GM03348 (cell line): ENCODE measurements at regions not wholly inside any gene's neighbourhood (a gene's known extent, or its start where the extent isn't known, plus 50 kb on each side); places are given as distances from the start of the nearest gene placed in this dataset.
"Not testable (repeated sequence)": the region's sequence is repeated elsewhere in the genome, so short reads cannot be mapped to it uniquely, and the experiment has no call there.

Experiments used
- DNase-seq: peaks from one replicate; pipeline ENCODE4 v3.0.0; 2012; ENCODE audit warnings: low spot score

- DNase-seq: no peak
These were observed 167.9 kb upstream of the NTF3 start for GRCh38 chr12:5264006-5264405.

GRCh38 chr12:5267603-5268423 is 164.1 kb upstream of the NTF3 start:
- no peak for DNase-seq

GRCh38 chr12:5268424-5269210 is 163.3 kb upstream of the NTF3 start:
- DNase-seq: no peak

GRCh38 chr12:5269846-5270245 is 162.1 kb upstream of the NTF3 start:
- DNase-seq: no peak

GRCh38 chr12:5272018-5272785 is 159.7 kb upstream of the NTF3 start:
- no peak for DNase-seq

DNA sequence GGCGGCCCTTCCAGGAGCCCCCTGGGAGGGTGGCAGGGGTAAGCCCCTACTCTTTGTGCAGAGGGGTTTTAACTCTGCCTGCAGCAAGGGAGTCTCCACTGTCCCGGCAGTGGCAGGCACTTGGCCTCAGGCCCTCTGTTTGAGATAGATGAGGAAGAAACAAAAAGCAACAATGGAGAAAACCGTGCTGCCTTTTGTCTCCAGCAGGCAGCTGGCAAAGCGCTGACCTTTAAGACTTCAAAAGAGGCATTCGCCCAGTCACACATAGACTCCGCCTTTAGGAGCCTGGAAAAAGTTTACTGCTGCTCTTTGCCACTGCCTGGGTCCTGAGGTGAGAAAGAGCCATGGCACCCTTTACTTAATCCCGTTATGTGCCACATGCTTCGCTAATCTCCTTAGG is 158.2 kb upstream of the NTF3 start:
- no peak for DNase-seq

DNA sequence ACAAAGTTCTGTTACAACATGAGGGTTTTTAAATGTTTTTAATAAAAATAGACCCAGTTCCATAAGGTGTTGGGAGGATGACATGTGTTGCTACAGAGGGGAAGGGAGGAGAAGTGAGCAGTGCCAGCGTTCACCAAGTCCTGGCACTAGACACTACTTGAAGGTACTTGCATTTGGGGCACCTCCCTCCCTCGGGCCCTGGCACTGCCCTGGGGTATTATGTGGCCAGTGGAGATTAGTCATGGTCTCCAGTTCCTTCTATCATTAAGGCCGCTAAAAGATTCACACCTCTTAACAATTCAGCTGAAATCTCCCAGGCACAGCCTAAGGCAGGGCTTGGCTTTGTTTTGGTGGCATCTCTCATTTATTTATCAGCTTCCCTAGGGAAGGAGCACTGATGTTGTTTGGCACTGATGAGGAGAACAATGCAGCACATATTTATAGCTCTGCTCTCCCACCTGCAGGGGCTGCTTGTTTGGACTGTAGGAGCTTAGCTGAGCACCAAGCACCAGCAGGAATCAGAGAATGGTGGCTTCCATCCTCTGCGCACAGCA is 155.5 kb upstream of the NTF3 start:
- no peak for DNase-seq

DNA sequence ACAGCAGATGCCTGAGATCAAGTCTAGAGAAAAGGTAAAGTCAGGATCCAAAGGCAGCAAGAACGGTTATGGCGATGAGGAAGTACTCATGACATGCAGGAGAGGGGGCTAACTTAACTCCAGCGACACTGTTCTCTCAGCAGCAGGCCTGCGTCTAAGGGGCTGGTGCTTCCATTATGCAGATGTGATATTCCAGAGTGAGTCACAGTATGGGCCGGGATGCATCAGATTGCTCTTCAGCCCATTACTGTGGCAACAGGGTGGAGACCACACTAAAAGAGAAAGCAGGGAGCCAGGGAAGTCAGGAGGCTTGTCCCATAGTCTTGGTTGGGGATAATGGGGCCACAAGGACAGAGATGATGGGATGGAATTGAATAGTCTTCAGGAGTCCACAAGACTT is 151.8 kb upstream of the NTF3 start:
- no peak for DNase-seq

GRCh38 chr12:5290368-5290767 is 141.5 kb upstream of the NTF3 start:
- not testable (repeated sequence) for DNase-seq

GRCh38 chr12:5292651-5293050 is 139.3 kb upstream of the NTF3 start:
- DNase-seq: no peak

DNA sequence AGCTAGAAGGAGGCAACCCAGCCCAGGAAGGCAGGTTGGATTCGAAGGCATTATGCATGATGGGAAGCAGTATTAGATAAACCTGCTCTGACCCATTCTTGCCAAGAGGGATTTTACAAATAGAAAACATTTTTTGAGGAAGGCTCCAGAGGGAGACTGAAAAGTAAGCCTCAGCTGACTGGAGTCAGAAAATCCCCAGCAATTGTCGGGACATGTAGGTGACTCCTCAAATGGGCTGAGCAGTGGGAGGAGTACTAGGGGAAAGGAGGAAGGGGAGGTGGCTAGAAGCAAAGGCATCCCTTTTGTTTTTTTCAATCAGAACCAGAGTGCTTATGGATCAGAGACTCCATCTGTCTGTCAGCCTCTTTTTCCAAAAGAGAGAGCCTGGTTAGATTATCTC is 138.1 kb upstream of the NTF3 start:
- DNase-seq: no peak

DNA sequence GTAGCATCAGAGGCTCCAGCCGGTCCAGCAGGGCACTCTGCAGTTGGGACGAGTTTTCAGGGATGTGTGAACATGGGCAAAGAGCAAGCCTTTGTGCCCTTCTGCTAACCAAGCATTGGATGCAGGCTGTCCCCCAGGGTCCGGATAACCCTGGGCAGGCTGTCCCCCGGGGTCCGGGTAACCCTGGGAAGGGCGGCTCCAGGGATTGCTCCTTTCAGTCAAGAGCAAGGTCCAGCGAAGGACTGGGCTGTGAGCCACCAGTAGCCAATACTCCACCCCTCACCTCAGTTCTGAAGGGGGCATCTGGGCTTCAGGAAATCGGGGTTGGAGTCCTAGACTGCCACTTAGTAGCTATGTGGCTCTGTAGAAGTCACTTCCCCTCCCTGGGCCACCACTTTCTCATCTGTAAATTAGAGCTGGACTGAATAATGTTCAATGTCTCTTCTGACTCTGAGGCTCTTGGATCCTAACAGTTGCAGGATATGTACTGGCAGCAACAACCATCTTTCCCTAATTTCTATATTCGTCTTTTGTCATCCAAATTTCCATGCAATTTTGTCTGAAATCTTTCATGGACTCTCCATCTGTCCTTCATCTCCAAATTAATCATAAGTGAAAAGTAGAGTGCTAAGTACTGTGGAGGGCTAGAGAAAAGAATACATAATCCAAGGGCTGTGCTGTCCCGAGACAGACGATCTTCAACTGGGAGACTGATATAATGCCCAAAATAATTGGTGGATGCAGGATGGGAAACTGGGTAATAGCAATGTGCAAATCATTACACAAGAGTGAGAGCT is 137.4 kb upstream of the NTF3 start:
- no peak for DNase-seq

DNA sequence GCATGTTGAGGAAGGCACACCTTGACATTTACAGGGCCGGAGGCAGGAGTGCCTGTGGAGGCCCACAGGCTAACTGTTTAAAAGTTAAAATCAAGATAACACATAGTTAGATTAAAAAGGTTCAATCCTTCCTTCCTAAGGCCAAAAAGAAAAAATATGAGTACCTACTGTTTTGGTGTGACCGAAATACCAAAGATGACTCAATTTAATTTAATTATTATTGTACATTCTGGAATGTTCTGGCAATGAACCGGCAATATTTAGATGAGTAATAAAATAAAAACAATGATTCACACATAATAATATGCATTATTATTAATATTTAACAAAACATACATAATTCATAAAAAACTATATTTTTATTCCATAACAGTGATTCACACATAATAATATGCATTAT is 136.8 kb upstream of the NTF3 start:
- DNase-seq: peak; percentile 25

GRCh38 chr12:5295996-5296395 is 135.9 kb upstream of the NTF3 start:
- no peak for DNase-seq

DNA sequence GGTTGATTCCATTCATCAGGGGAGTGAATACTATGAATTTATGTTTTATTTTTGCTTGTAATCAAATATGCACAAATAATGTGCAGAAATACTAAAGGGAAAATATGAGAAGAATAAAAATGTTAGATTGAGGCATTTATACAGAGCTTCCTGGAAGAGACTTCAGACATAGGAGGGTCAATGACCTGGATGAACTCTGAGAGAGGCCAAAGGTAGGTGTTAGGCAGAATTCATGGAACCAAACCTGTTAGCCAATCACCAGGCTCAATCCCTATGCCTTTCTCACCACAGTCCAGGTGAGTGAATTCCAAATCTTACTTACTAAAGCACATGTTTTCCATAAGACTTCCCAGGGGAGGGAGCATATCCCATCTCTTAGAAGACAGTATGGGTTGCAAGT is 130.4 kb upstream of the NTF3 start:
- DNase-seq: no peak

GRCh38 chr12:5305425-5305824 is 126.5 kb upstream of the NTF3 start:
- DNase-seq: no peak

- no peak for DNase-seq
These were observed 125.9 kb upstream of the NTF3 start for GRCh38 chr12:5305886-5306545.

DNA sequence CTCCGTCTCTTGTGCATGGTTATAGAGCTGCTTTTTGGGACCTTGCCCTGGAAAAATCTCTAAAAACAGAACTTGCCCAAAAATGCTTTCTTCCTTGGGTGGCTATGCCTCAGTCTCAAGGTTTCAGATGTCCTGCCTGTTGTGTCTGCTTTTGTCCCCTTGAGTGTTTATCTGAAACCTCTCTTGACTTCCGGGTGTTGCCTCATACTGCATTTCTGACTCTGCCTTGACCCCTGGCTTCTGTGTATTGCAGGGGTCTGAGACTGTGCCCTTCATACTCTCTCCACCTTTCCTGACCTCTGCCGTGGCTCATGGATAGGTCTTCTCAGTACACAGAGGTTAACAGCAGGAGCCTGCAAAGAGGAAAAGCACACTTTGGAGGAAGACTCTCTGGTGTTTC is 124.8 kb upstream of the NTF3 start:
- no peak for DNase-seq

GRCh38 chr12:5308216-5308615 is 123.7 kb upstream of the NTF3 start:
- no peak for DNase-seq

DNA sequence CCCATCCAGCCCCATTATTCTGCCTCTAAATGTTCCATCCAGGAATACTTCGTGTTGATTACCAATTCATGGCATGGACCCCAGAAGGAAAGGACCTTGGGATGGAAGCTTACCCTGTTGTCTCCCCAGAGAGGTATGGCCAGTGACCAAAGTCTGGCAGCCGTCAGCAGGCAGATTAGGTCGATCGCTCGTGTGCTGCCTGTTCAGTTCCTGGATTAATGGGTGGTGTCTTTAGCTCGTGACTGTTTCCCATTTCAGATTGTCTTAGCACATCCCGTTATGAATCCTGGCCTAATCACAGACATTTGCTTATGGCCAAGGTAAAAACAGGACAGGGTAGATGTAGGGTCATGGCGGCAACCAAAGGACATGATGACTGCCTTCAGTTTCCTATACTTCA is 122.9 kb upstream of the NTF3 start:
- DNase-seq: no peak

DNA sequence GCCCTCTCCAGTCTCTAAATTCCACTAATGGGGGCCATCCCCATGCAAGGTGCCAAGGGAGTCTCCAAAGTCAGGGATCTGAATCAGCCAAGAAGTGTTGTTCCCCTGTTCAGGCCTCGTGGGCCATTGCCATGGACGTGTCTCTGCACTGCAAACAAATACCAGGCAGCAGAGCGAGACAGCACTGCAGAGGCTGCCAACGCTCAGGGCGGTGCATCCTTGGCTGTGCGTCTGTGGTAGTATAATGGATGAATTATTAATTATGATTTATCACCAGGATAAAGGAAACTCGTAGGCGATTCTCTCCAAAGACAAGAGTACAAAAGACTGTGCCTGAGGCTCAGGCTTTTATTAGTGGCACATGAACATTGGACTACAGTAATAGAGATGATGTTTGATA is 122.3 kb upstream of the NTF3 start:
- peak; percentile 30 for DNase-seq
